SK-N-SH (cell line): ENCODE measurements at regions not wholly inside any gene's neighbourhood (a gene's known extent, or its start where the extent isn't known, plus 50 kb on each side); places are given as distances from the start of the nearest gene placed in this dataset.

Experiments used
- CTCF ChIP-seq: fragments of 200-600 bp; sonication (generic); IDR thresholded peaks from 2 replicates; pipeline ENCODE4 v1.6.1; 2017; ENCODE audit warnings: antibody characterized with exemption, mild to moderate bottlenecking, moderate library complexity
- JUND ChIP-seq: IDR thresholded peaks from 2 replicates; pipeline ENCODE4 v1.4.0; 2012
- MAX ChIP-seq: IDR thresholded peaks from 2 replicates; pipeline ENCODE4 v1.4.0; 2012; ENCODE audit warnings: low read depth

- no peak for TF ChIP-seq CTCF
- TF ChIP-seq MAX = no peak
- no peak for TF ChIP-seq JUND
These were observed 246.3 kb downstream of the KCNC2 start for GRCh38 chr12:74963304-74963703.
